MM.1S (cell line): ENCODE measurements at regions not wholly inside any gene's neighbourhood (a gene's known extent, or its start where the extent isn't known, plus 50 kb on each side); places are given as distances from the start of the nearest gene placed in this dataset.
"Not testable (repeated sequence)": the region's sequence is repeated elsewhere in the genome, so short reads cannot be mapped to it uniquely, and the experiment has no call there.

Experiments used
- DNase-seq: peaks from one replicate; pipeline ENCODE4 v3.0.0-alpha.2; 2015
- H2AFZ ChIP-seq: fragments of 300-600 bp; sonication (generic); 2 replicates; pipeline ENCODE4 v1.6.0; 2016; ENCODE audit warnings: antibody characterized with exemption, low read length
- H3F3A ChIP-seq: fragments of 300-600 bp; sonication (generic); 2 replicates; pipeline ENCODE4 v1.6.1; 2016; ENCODE audit warnings: mild to moderate bottlenecking, antibody characterized with exemption, low read length, moderate library complexity, mixed read lengths; ENCODE audit not compliant: insufficient read depth
- H3K27ac ChIP-seq: fragments of 300-600 bp; sonication (generic); 2 replicates; pipeline ENCODE4 v1.5.1; 2016; ENCODE audit warnings: mild to moderate bottlenecking, low read length
- H3K27me3 ChIP-seq: fragments of 300-600 bp; sonication (generic); replicated peaks from 2 replicates; pipeline ENCODE4 v1.6.0; 2016; ENCODE audit warnings: low read length; ENCODE audit not compliant: insufficient read depth
- H3K36me3 ChIP-seq: fragments of 300-600 bp; sonication (generic); replicated peaks from 2 replicates; pipeline ENCODE4 v1.6.1; 2016; ENCODE audit warnings: mild to moderate bottlenecking, low read length, mixed read lengths; ENCODE audit not compliant: insufficient read depth
- H3K4me1 ChIP-seq: fragments of 300-600 bp; sonication (generic); 2 replicates; pipeline ENCODE4 v1.6.1; 2016; ENCODE audit warnings: low read length, mixed read lengths
- H3K4me2 ChIP-seq: fragments of 300-600 bp; sonication (generic); 2 replicates; pipeline ENCODE4 v1.6.0; 2016; ENCODE audit warnings: low read depth, low read length
- H3K4me3 ChIP-seq: fragments of 300-600 bp; sonication (generic); 2 replicates; pipeline ENCODE4 v1.5.1; 2016; ENCODE audit warnings: low read length, mixed read lengths
- H3K79me2 ChIP-seq: fragments of 300-600 bp; sonication (generic); 2 replicates; pipeline ENCODE4 v1.6.1; 2016; ENCODE audit warnings: mixed run types, low read length, mixed read lengths
- H3K9ac ChIP-seq: fragments of 300-600 bp; sonication (generic); 2 replicates; pipeline ENCODE4 v1.6.1; 2016; ENCODE audit warnings: low read length, mixed read lengths
- H3K9me2 ChIP-seq: fragments of 300-600 bp; sonication (generic); replicated peaks from 2 replicates; pipeline ENCODE4 v1.6.1; 2016; ENCODE audit warnings: mild to moderate bottlenecking, low read length, mixed read lengths; ENCODE audit not compliant: insufficient read depth
- H3K9me3 ChIP-seq: fragments of 300-600 bp; sonication (generic); replicated peaks from 2 replicates; pipeline ENCODE4 v1.6.1; 2016; ENCODE audit warnings: mild to moderate bottlenecking, low read length, mixed read lengths; ENCODE audit not compliant: insufficient read depth
- H4K20me1 ChIP-seq: fragments of 300-600 bp; sonication (generic); 2 replicates; pipeline ENCODE4 v1.6.1; 2016; ENCODE audit warnings: mild to moderate bottlenecking, low read length, moderate library complexity, mixed read lengths; ENCODE audit not compliant: insufficient read depth
- CTCF ChIP-seq: fragments of 300-600 bp; sonication (generic); IDR thresholded peaks from 2 replicates; pipeline ENCODE4 v1.5.1; 2016; ENCODE audit warnings: antibody characterized with exemption, low read length, mixed read lengths
- EZH2 ChIP-seq: fragments of 300-600 bp; sonication (generic); optimal IDR thresholded peaks from 2 replicates; pipeline ENCODE3; 2017; ENCODE audit warnings: low read depth, mild to moderate bottlenecking, antibody characterized with exemption, low read length, mixed read lengths
- EZH2phosphoT487 ChIP-seq: fragments of 300-600 bp; sonication (generic); IDR thresholded peaks from 2 replicates; pipeline ENCODE4 v1.6.1; 2018; ENCODE audit warnings: antibody characterized with exemption, low read length

GRCh38 chr14:25685004-25685403 is 635.1 kb upstream of the STXBP6 start:
- no peaks in the 10 kb centered on the region for H3K79me2 ChIP-seq
- no peaks in the 10 kb centered on the region for H3F3A ChIP-seq
- H3K27ac ChIP-seq = no peak overlapping the region
- TF ChIP-seq EZH2phosphoT487 (no peak), EZH2 (no peak), CTCF (no peak)
- H3K4me2 ChIP-seq = no peak overlapping the region
- no peak for DNase-seq
- H3K9me3 ChIP-seq = no peaks in the 10 kb centered on the region
- no peaks in the 10 kb centered on the region for H3K9me2 ChIP-seq
- H3K27me3 ChIP-seq = no peaks in the 10 kb centered on the region
- no peak overlapping the region for H2AFZ ChIP-seq
- H3K4me1 ChIP-seq = no peaks in the 10 kb centered on the region
- H3K4me3 ChIP-seq = no peak overlapping the region
- no peaks in the 10 kb centered on the region for H4K20me1 ChIP-seq
- no peaks in the 10 kb centered on the region for H3K36me3 ChIP-seq
- H3K9ac ChIP-seq = no peak overlapping the region

GRCh38 chr14:25680934-25681333 is 631.0 kb upstream of the STXBP6 start:
- TF ChIP-seq EZH2 = no peak
- no peak for TF ChIP-seq CTCF
- Histone ChIP-seq H3K4me3 (no peak overlapping the region), H3K4me1 (no peaks in the 10 kb centered on the region), H3F3A (no peaks in the 10 kb centered on the region), H3K4me2 (no peak overlapping the region), H3K9me2 (no peaks in the 10 kb centered on the region), H3K27me3 (no peaks in the 10 kb centered on the region), H4K20me1 (no peaks in the 10 kb centered on the region), H3K9ac (no peak overlapping the region), H3K27ac (no peak overlapping the region), H3K36me3 (no peaks in the 10 kb centered on the region), H2AFZ (no peak overlapping the region), H3K9me3 (no peaks in the 10 kb centered on the region), H3K79me2 (no peaks in the 10 kb centered on the region)
- DNase-seq = no peak

GRCh38 chr14:25680511-25680910 is 630.6 kb upstream of the STXBP6 start:
- H3K9me3 ChIP-seq, H3F3A ChIP-seq, H2AFZ ChIP-seq, H3K4me3 ChIP-seq, H3K36me3 ChIP-seq, H3K9ac ChIP-seq, H3K4me2 ChIP-seq, DNase-seq, H4K20me1 ChIP-seq, H3K9me2 ChIP-seq, H3K27ac ChIP-seq, H3K27me3 ChIP-seq, H3K4me1 ChIP-seq, H3K79me2 ChIP-seq: not testable (repeated sequence)

GRCh38 chr14:25677111-25677510 is 627.2 kb upstream of the STXBP6 start:
- no peak for TF ChIP-seq EZH2
- no peak for TF ChIP-seq EZH2phosphoT487
- TF ChIP-seq CTCF = no peak
- no peaks in the 10 kb centered on the region for H3K9me2 ChIP-seq
- no peaks in the 10 kb centered on the region for H3K36me3 ChIP-seq
- H3K4me1 ChIP-seq = no peaks in the 10 kb centered on the region
- no peaks in the 10 kb centered on the region for H3F3A ChIP-seq
- DNase-seq = no peak
- H2AFZ ChIP-seq = no peak overlapping the region
- no peaks in the 10 kb centered on the region for H3K79me2 ChIP-seq
- no peaks in the 10 kb centered on the region for H3K27me3 ChIP-seq
- H3K4me3 ChIP-seq = no peak overlapping the region
- H3K9me3 ChIP-seq = no peaks in the 10 kb centered on the region
- H3K4me2 ChIP-seq = no peak overlapping the region
- no peaks in the 10 kb centered on the region for H4K20me1 ChIP-seq
- H3K27ac ChIP-seq = no peak overlapping the region
- H3K9ac ChIP-seq = no peak overlapping the region
